Uterus (tissue), 3 donors: ENCODE measurements at regions not wholly inside any gene's neighbourhood (a gene's known extent, or its start where the extent isn't known, plus 50 kb on each side); places are given as distances from the start of the nearest gene placed in this dataset.

ENCODE experiments used
- DNase-seq, 2 donors: peaks; one replicate each; pipeline ENCODE4 v3.0.0-alpha.2; 2019 to 2020
- H3K27ac ChIP-seq, 2 donors: fragments of 200-600 bp; sonication (generic); 1 replicate in 1 of 2; 2 replicates in 1 of 2; pipeline ENCODE4 v1.5.1; 2016 to 2018
- H3K27me3 ChIP-seq, 2 donors: fragments of 200-600 bp; sonication (generic); one replicate each; pipeline ENCODE4 v1.5.1; 2018 to 2019; ENCODE audit warnings: control low read depth in 1 of 2
- H3K36me3 ChIP-seq, 2 donors: fragments of 200-600 bp; sonication (generic); one replicate each; pipeline ENCODE4 v1.5.1; 2019; ENCODE audit warnings: control low read depth in 1 of 2
- H3K4me1 ChIP-seq, 2 donors: fragments of 200-600 bp; sonication (generic); one replicate each; pipeline ENCODE4 v1.5.1; 2018 to 2019; ENCODE audit warnings: control low read depth in 1 of 2
- H3K4me3 ChIP-seq, 2 donors: fragments of 200-600 bp; sonication (generic); 1 replicate in 1 of 2; 2 replicates in 1 of 2; pipeline ENCODE4 v1.5.1; 2018 to 2019; ENCODE audit warnings: mild to moderate bottlenecking in 1 of 2
- H3K9me3 ChIP-seq, 2 donors: fragments of 200-600 bp; sonication (generic); one replicate each; pipeline ENCODE4 v1.5.1; 2019; ENCODE audit warnings: control low read depth in 1 of 2
- POLR2A ChIP-seq, 2 donors: fragments of 450-650 bp; IDR thresholded peaks; one replicate each; pipeline ENCODE4 v1.6.1; 2016; ENCODE audit warnings: antibody characterized with exemption in 2 of 2, mild to moderate bottlenecking in 1 of 2, moderate library complexity in 1 of 2
- intact Hi-C: fragments of 100-400 bp; cut with DNase I; formaldehyde crosslinking; loops from one replicate; pipeline ENCODE4 v1.15.1; 2023; ENCODE audit warnings: low total_unique reads
- TF ChIP-seq, protein P1 (sequence below), 4 experiments: fragments of 200-600 bp in 2 of 4; fragments of 450-650 bp in 2 of 4; sonication (generic) in 2 of 4; IDR thresholded peaks; one replicate each; pipeline ENCODE4 v1.5.1; 2016 to 2019; ENCODE audit warnings: antibody characterized with exemption in 4 of 4, mild to moderate bottlenecking in 2 of 4, moderate library complexity in 1 of 4
- donor health status: DM: yes; HTN: yes; CAD: no.

DNA sequence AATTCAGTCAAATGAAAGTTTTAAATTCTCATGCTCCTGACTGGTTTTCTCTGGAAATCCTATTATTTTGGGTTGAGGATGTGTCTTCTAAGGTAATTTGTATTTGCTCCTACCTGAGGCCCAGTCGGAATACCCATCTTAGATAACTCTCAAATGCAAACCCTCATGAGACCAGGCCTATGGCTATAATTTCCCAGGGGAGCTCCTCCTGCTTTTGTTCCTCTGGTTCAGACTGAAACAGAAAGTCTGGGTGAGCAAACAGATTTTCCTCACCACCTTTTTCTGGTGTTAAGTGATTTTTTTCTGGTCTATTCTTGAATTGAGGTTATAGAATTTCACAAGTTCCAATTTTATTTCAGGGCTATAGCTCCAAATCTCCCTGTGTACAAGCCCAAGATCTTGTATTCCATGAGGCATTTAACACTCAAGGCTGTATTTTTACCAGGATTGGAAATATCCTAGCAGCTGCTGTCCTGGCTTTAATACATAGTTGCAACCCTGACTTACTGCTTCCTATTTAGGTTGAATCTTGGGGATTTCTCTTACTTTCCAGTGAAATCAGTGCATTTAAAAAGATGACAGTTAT lies 169.1 kb upstream of the PTCHD4 start:
- intact Hi-C loops = no loop called here

DNA sequence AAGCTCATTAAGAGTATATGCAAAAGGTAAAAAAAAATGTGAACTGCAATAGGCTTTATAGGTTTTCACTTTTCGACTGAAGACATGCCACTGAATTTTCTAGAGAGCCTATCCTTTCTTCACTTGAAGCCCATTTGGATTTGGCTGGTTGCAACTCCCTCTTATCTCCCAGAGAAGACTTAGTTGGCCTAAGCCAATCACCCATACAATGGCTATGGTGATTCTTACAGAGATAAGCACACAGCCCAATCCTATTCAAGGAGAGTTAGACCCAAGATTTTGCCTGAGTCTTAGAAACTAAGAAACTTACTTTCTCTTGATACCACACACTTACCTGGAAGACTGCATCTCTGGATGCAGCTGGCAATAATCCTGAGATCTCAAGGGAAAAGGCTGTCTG lies 167.3 kb upstream of the PTCHD4 start:
- Histone ChIP-seq H3K27me3 (no peaks in the 10 kb centered on the region), H3K4me1 (no peaks in the 10 kb centered on the region), H3K36me3 (no peaks in the 10 kb centered on the region), H3K4me3 (no peak overlapping the region), H3K27ac (no peak overlapping the region), H3K9me3 (no peaks in the 10 kb centered on the region)
- intact Hi-C loops = no loop called here
- no peak for DNase-seq
- TF ChIP-seq, protein P1, sequence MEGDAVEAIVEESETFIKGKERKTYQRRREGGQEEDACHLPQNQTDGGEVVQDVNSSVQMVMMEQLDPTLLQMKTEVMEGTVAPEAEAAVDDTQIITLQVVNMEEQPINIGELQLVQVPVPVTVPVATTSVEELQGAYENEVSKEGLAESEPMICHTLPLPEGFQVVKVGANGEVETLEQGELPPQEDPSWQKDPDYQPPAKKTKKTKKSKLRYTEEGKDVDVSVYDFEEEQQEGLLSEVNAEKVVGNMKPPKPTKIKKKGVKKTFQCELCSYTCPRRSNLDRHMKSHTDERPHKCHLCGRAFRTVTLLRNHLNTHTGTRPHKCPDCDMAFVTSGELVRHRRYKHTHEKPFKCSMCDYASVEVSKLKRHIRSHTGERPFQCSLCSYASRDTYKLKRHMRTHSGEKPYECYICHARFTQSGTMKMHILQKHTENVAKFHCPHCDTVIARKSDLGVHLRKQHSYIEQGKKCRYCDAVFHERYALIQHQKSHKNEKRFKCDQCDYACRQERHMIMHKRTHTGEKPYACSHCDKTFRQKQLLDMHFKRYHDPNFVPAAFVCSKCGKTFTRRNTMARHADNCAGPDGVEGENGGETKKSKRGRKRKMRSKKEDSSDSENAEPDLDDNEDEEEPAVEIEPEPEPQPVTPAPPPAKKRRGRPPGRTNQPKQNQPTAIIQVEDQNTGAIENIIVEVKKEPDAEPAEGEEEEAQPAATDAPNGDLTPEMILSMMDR (IDR thresholded peaks at IDR 0.05) = no peak
- TF ChIP-seq POLR2A (IDR thresholded peaks at IDR 0.05) = no peak

More for the DNA sequence above, 169.1 kb upstream of the PTCHD4 start:
- Histone ChIP-seq H3K9me3 (no peaks in the 10 kb centered on the region), H3K4me1 (no peaks in the 10 kb centered on the region), H3K36me3 (no peaks in the 10 kb centered on the region), H3K27ac (no peak overlapping the region), H3K27me3 (no peaks in the 10 kb centered on the region), H3K4me3 (no peak overlapping the region)
- TF ChIP-seq, protein P1 (IDR thresholded peaks at IDR 0.05) = no peak
- TF ChIP-seq POLR2A (IDR thresholded peaks at IDR 0.05) = no peak
- no peak for DNase-seq

DNA sequence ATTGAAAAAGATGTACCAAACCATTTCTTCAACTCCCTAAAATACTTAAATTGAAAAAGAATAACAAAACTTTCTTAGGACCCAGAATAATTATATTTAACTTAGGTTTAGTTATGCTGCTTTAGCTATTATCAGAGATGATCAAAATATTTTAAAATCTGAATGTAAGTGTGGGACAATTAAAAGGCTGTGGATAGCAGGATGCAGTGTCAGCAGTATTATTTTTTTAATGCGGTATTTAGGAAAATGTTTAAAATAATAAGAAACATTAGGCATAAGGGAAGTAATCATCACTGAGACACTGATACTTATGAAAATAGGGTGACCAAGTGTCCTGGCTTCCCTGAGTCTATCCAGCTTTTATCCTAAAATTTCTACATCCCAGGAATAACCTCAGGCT lies 161.5 kb upstream of the PTCHD4 start:
- intact Hi-C loops = no loop called here

DNA sequence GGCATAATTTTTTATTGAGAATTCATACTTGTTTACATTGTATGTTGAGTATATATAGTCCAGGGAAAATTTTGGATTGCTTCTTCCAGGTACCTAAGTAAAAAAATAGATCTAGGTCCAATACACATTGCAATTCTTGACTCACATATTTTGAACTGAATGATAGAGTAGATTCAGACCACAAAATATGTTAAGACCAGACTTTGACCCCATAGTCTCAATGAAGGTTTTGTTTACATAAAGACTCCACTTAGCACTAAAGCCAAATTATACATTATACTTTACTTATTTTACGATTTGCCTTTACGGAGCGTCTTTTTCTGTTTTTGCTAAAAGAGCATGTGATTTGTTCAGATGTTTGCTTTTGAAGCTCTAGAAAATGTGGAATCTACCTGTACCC lies 144.1 kb upstream of the PTCHD4 start:
- intact Hi-C loops = no loop called here
- Histone ChIP-seq H3K4me1 (no peaks in the 10 kb centered on the region), H3K27ac (no peak overlapping the region), H3K36me3 (no peaks in the 10 kb centered on the region), H3K27me3 (no peaks in the 10 kb centered on the region), H3K9me3 (no peaks in the 10 kb centered on the region), H3K4me3 (no peak overlapping the region)
- TF ChIP-seq POLR2A (IDR thresholded peaks at IDR 0.05) = no peak
- TF ChIP-seq, protein P1 (IDR thresholded peaks at IDR 0.05) = no peak
- DNase-seq = no peak

More for the DNA sequence above, 161.5 kb upstream of the PTCHD4 start:
- Histone ChIP-seq H3K27ac (no peak overlapping the region), H3K9me3 (no peaks in the 10 kb centered on the region), H3K4me1 (no peaks in the 10 kb centered on the region), H3K4me3 (no peak overlapping the region), H3K27me3 (no peaks in the 10 kb centered on the region), H3K36me3 (no peaks in the 10 kb centered on the region)
- no peak for TF ChIP-seq POLR2A (IDR thresholded peaks at IDR 0.05)
- TF ChIP-seq, protein P1 (IDR thresholded peaks at IDR 0.05) = no peak
- no peak for DNase-seq

DNA sequence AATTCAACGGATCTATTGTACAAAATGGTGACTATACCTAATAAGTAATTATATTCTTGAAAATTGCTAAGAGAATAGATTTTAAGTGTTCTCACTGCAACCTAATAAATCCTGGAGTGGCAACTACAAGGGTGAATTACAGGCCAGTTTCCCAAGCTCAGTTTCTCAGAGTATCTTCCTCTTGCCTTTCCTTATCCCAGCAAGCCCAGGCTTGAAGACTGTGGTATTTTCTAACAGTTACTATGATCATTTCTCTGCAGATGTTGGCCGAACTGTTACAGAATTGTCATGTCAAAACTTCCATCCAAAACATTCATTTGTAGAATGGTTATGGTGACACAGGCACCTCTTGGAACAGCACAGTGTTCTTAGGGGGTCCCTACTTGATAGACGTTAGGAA lies 138.1 kb upstream of the PTCHD4 start:
- no peak overlapping the region for H3K4me3 ChIP-seq
- H3K36me3 ChIP-seq = no peaks in the 10 kb centered on the region
- no peak overlapping the region for H3K27ac ChIP-seq
- intact Hi-C loops = no loop called here
- DNase-seq = no peak
- H3K27me3 ChIP-seq = no peaks in the 10 kb centered on the region
- no peaks in the 10 kb centered on the region for H3K4me1 ChIP-seq
- H3K9me3 ChIP-seq = no peaks in the 10 kb centered on the region
- TF ChIP-seq POLR2A (IDR thresholded peaks at IDR 0.05) = no peak

DNA sequence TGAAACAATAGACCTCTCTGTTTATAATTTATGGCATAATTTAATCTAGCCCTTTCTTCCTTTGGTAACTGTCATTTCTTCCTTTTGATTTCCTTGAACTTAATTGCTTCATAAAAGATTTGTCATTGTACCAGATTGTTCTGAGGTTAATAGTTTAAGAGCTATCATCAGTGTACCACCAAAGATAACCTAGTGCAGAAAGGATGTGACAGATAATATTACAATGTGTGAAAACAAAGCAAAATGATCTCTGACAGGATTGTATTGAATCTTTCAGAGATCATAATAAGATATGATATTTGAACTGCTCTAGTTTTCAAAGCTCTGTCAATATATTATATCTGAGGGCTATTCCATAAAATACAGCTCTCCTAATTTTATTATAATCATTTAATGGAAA lies 132.1 kb upstream of the PTCHD4 start:
- H3K4me1 ChIP-seq = no peaks in the 10 kb centered on the region
- DNase-seq = no peak
- H3K27ac ChIP-seq = no peak overlapping the region
- H3K9me3 ChIP-seq = no peaks in the 10 kb centered on the region
- H3K27me3 ChIP-seq = no peaks in the 10 kb centered on the region
- no peaks in the 10 kb centered on the region for H3K36me3 ChIP-seq
- intact Hi-C loops = no loop called here
- no peak for TF ChIP-seq POLR2A (IDR thresholded peaks at IDR 0.05)
- TF ChIP-seq, protein P1 (IDR thresholded peaks at IDR 0.05) = no peak
- no peak overlapping the region for H3K4me3 ChIP-seq
